Type B pancreatic cell (in vitro differentiated cells): ENCODE measurements at regions not wholly inside any gene's neighbourhood (a gene's known extent, or its start where the extent isn't known, plus 50 kb on each side); places are given as distances from the start of the nearest gene placed in this dataset.

ENCODE experiments used
- DNase-seq: peaks from one replicate; pipeline ENCODE4 v3.0.0; 2021; ENCODE audit warnings: mixed read lengths; ENCODE audit not compliant: unreplicated experiment; ENCODE audit errors: extremely low spot score
- H3K27ac Mint-ChIP-seq: 2 replicates; pipeline ENCODE4 v1.8.0; 2021; ENCODE audit warnings: mild to moderate bottlenecking, mixed read lengths
- H3K27me3 Mint-ChIP-seq: 2 replicates; pipeline ENCODE4 v1.8.0; 2021; ENCODE audit warnings: mixed read lengths
- H3K36me3 Mint-ChIP-seq: 2 replicates; pipeline ENCODE4 v1.8.0; 2021; ENCODE audit warnings: mixed read lengths
- H3K4me1 Mint-ChIP-seq: one replicate; pipeline ENCODE4 v1.8.0; 2021; ENCODE audit warnings: mixed read lengths; ENCODE audit not compliant: unreplicated experiment
- H3K4me3 Mint-ChIP-seq: 2 replicates; pipeline ENCODE4 v1.8.0; 2021; ENCODE audit warnings: mild to moderate bottlenecking, mixed read lengths
- H3K9me3 Mint-ChIP-seq: 2 replicates; pipeline ENCODE4 v1.8.0; 2021; ENCODE audit warnings: mixed read lengths
- CTCF ChIP-seq: fragments of 200-600 bp; sonication (generic); conservative IDR thresholded peaks from 2 replicates; pipeline ENCODE4 v1.5.0; 2021; ENCODE audit warnings: antibody characterized with exemption, mild to moderate bottlenecking

- no peak for DNase-seq
- Mint-ChIP-seq H3K9me3 (peaks cover 13% of the 10 kb centered on the region), H3K4me3 (no peak overlapping the region), H3K27me3 (no peaks in the 10 kb centered on the region), H3K36me3 (no peaks in the 10 kb centered on the region), H3K4me1 (no peaks in the 10 kb centered on the region), H3K27ac (no peak overlapping the region)
- no peak for TF ChIP-seq CTCF
Observed at GRCh38 chr15:36313736-36314280, 265.6 kb upstream of the CDIN1 start.

- Mint-ChIP-seq H3K4me3 (no peak overlapping the region), H3K4me1 (no peaks in the 10 kb centered on the region), H3K27ac (no peak overlapping the region), H3K9me3 (peaks cover 8% of the 10 kb centered on the region), H3K27me3 (no peaks in the 10 kb centered on the region), H3K36me3 (no peaks in the 10 kb centered on the region)
- no peak for TF ChIP-seq CTCF
- no peak for DNase-seq
Observed at GRCh38 chr15:36315649-36316048, 263.8 kb upstream of the CDIN1 start.

- no peaks in the 10 kb centered on the region for H3K36me3 Mint-ChIP-seq
- no peaks in the 10 kb centered on the region for H3K27me3 Mint-ChIP-seq
- TF ChIP-seq CTCF, result no peak
- no peak overlapping the region for H3K4me3 Mint-ChIP-seq
- H3K4me1 Mint-ChIP-seq, result no peaks in the 10 kb centered on the region
- no peak overlapping the region for H3K27ac Mint-ChIP-seq
- no peak for DNase-seq
- H3K9me3 Mint-ChIP-seq, result peaks cover 3% of the 10 kb centered on the region
Observed at GRCh38 chr15:36323615-36324014, 255.8 kb upstream of the CDIN1 start.

GRCh38 chr15:36325206-36325605 lies 254.2 kb upstream of the CDIN1 start:
- Mint-ChIP-seq H3K9me3 (peaks cover 3% of the 10 kb centered on the region), H3K27ac (no peak overlapping the region), H3K4me1 (no peaks in the 10 kb centered on the region), H3K4me3 (no peak overlapping the region), H3K36me3 (no peaks in the 10 kb centered on the region), H3K27me3 (no peaks in the 10 kb centered on the region)
- DNase-seq, result no peak
- TF ChIP-seq CTCF, result no peak

- H3K27me3 Mint-ChIP-seq, result no peaks in the 10 kb centered on the region
- peaks cover 18% of the 10 kb centered on the region for H3K4me1 Mint-ChIP-seq
- H3K4me3 Mint-ChIP-seq, result no peak overlapping the region
- no peak overlapping the region for H3K27ac Mint-ChIP-seq
- TF ChIP-seq CTCF, result no peak
- H3K9me3 Mint-ChIP-seq, result peaks cover 5% of the 10 kb centered on the region
- no peaks in the 10 kb centered on the region for H3K36me3 Mint-ChIP-seq
- no peak for DNase-seq
Observed at GRCh38 chr15:36329592-36329991, 249.8 kb upstream of the CDIN1 start.

GRCh38 chr15:36330598-36330997 lies 248.8 kb upstream of the CDIN1 start:
- H3K4me3 Mint-ChIP-seq, result no peak overlapping the region
- DNase-seq, result no peak
- TF ChIP-seq CTCF, result no peak
- peaks cover 23% of the 10 kb centered on the region for H3K4me1 Mint-ChIP-seq
- no peak overlapping the region for H3K27ac Mint-ChIP-seq
- no peaks in the 10 kb centered on the region for H3K27me3 Mint-ChIP-seq
- no peaks in the 10 kb centered on the region for H3K36me3 Mint-ChIP-seq
- peaks cover 5% of the 10 kb centered on the region for H3K9me3 Mint-ChIP-seq
